ENCODE measurements at regions not wholly inside any gene's neighbourhood (a gene's known extent, or its start where the extent isn't known, plus 50 kb on each side); places are given as distances from the start of the nearest gene placed in this dataset.

DNA sequence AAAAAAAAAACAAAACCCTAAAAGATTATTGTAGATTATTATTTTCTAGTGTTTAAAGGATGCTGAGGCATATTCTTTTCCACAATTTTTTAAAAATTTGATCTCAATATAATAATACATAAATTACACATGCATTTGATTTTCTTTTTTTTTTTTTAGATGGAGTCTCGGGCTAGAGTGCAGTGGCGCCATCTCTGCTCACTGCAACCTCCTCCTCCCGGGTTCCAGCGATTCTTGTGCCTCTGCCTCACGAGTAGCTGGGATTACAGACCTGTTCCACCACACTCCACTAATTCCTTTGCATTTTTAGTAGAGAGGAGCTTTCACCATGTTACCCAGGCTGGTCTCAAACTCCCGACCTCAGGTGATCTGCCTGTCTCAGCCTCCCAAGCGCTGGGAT lies 83.5 kb upstream of the TSPAN5 start:
- TF ChIP-seq, protein P1, sequence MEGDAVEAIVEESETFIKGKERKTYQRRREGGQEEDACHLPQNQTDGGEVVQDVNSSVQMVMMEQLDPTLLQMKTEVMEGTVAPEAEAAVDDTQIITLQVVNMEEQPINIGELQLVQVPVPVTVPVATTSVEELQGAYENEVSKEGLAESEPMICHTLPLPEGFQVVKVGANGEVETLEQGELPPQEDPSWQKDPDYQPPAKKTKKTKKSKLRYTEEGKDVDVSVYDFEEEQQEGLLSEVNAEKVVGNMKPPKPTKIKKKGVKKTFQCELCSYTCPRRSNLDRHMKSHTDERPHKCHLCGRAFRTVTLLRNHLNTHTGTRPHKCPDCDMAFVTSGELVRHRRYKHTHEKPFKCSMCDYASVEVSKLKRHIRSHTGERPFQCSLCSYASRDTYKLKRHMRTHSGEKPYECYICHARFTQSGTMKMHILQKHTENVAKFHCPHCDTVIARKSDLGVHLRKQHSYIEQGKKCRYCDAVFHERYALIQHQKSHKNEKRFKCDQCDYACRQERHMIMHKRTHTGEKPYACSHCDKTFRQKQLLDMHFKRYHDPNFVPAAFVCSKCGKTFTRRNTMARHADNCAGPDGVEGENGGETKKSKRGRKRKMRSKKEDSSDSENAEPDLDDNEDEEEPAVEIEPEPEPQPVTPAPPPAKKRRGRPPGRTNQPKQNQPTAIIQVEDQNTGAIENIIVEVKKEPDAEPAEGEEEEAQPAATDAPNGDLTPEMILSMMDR (conservative IDR thresholded peaks at IDR 0.05), result no peak
- TF ChIP-seq EZH2 (IDR thresholded peaks at IDR 0.05; ENCODE audit: low read depth), result no peak

All from PC-9 (cell line).